ENCODE measurements at regions not wholly inside any gene's neighbourhood (a gene's known extent, or its start where the extent isn't known, plus 50 kb on each side); places are given as distances from the start of the nearest gene placed in this dataset.
"Not testable (repeated sequence)": the region's sequence is repeated elsewhere in the genome, so short reads cannot be mapped to it uniquely, and the experiment has no call there.

GRCh38 chrX:150239946-150240642 is 123.0 kb upstream of the MAMLD1 start:
- Mint-ChIP-seq H3K27me3 (no peaks in the 10 kb centered on the region), H3K36me3 (no peaks in the 10 kb centered on the region), H3K27ac (no peak overlapping the region), H3K4me1 (no peaks in the 10 kb centered on the region), H3K4me3 (no peak overlapping the region), H3K9me3 (no peaks in the 10 kb centered on the region)

- Mint-ChIP-seq H3K27me3 (no peaks in the 10 kb centered on the region), H3K4me3 (no peak overlapping the region), H3K4me1 (no peaks in the 10 kb centered on the region), H3K9me3 (no peaks in the 10 kb centered on the region), H3K27ac (no peak overlapping the region), H3K36me3 (no peaks in the 10 kb centered on the region)
These were observed 122.5 kb upstream of the MAMLD1 start for GRCh38 chrX:150240643-150240970.

GRCh38 chrX:150253959-150254620 is 109.0 kb upstream of the MAMLD1 start:
- Mint-ChIP-seq H3K27ac (no peak overlapping the region), H3K9me3 (no peaks in the 10 kb centered on the region), H3K4me3 (no peak overlapping the region), H3K4me1 (no peaks in the 10 kb centered on the region), H3K27me3 (no peaks in the 10 kb centered on the region), H3K36me3 (no peaks in the 10 kb centered on the region)

GRCh38 chrX:150254909-150255308 is 108.2 kb upstream of the MAMLD1 start:
- Mint-ChIP-seq H3K4me1 (no peaks in the 10 kb centered on the region), H3K27ac (no peak overlapping the region), H3K27me3 (no peaks in the 10 kb centered on the region), H3K4me3 (no peak overlapping the region), H3K36me3 (no peaks in the 10 kb centered on the region), H3K9me3 (no peaks in the 10 kb centered on the region)

- H3K9me3 Mint-ChIP-seq, result no peaks in the 10 kb centered on the region
- no peak overlapping the region for H3K27ac Mint-ChIP-seq
- H3K4me3 Mint-ChIP-seq, result no peak overlapping the region
- no peaks in the 10 kb centered on the region for H3K27me3 Mint-ChIP-seq
- H3K4me1 Mint-ChIP-seq, result no peaks in the 10 kb centered on the region
- no peaks in the 10 kb centered on the region for H3K36me3 Mint-ChIP-seq
These were observed 107.4 kb upstream of the MAMLD1 start for GRCh38 chrX:150255441-150256296.

- no peaks in the 10 kb centered on the region for H3K4me1 Mint-ChIP-seq
- no peaks in the 10 kb centered on the region for H3K36me3 Mint-ChIP-seq
- no peak overlapping the region for H3K4me3 Mint-ChIP-seq
- no peaks in the 10 kb centered on the region for H3K9me3 Mint-ChIP-seq
- H3K27me3 Mint-ChIP-seq, result no peaks in the 10 kb centered on the region
- no peak overlapping the region for H3K27ac Mint-ChIP-seq
These were observed 106.8 kb upstream of the MAMLD1 start for GRCh38 chrX:150256297-150256650.

GRCh38 chrX:150257353-150258175 is 105.6 kb upstream of the MAMLD1 start:
- no peak overlapping the region for H3K27ac Mint-ChIP-seq
- no peaks in the 10 kb centered on the region for H3K36me3 Mint-ChIP-seq
- no peaks in the 10 kb centered on the region for H3K27me3 Mint-ChIP-seq
- no peak overlapping the region for H3K4me3 Mint-ChIP-seq
- H3K9me3 Mint-ChIP-seq, result no peaks in the 10 kb centered on the region
- no peaks in the 10 kb centered on the region for H3K4me1 Mint-ChIP-seq

GRCh38 chrX:150258176-150258425 is 105.0 kb upstream of the MAMLD1 start:
- H3K36me3 Mint-ChIP-seq, result no peaks in the 10 kb centered on the region
- H3K9me3 Mint-ChIP-seq, result no peaks in the 10 kb centered on the region
- H3K4me3 Mint-ChIP-seq, result no peak overlapping the region
- H3K27ac Mint-ChIP-seq, result no peak overlapping the region
- H3K27me3 Mint-ChIP-seq, result no peaks in the 10 kb centered on the region
- H3K4me1 Mint-ChIP-seq, result no peaks in the 10 kb centered on the region

DNA sequence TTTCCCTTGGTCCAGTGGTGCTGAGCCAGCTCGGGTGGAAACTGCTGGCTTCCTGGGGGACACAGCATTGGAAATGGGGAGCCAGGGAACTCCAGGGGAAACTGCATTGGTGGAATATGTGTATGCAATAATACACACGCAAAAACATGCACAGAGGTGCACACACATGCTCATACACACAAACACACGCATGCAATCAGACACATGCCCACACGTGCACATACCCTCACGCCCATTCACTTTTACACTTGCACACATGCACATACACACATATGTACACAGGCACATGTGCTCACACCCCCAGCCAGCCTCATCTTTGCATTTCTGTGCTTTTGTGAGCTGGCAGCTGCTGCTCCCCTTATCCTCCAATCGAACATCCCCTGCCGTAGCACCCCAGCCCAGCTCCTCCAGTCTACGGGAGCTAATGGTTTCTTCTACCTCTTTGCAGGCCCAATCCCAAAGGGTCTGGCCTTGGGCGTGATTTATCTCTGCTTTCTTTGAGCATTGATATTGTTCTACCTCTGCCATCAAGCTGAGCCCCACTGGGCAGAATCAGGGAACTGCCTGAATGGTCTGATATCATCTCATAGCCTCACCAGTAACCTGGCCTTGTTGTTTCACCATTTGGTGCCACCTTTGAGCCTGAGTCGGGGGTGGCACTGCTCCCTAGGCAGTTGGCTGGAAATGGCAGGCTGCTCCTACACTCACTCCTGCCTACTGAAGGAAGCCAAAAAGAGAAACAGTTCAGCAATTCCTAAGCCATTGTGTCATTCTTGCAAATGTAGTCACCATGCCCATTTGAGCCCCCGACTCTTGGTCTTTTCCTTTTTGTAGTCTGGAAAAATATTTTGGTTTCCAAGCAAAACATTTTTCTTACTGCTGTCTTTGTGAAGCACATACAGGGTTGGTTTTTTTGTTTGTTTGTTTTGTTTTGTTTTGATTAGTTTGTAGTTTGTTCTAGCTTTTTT is 104.4 kb upstream of the MAMLD1 start:
- Mint-ChIP-seq H3K36me3 (no peaks in the 10 kb centered on the region), H3K27me3 (no peaks in the 10 kb centered on the region), H3K9me3 (no peaks in the 10 kb centered on the region), H3K4me3 (no peak overlapping the region), H3K4me1 (no peaks in the 10 kb centered on the region), H3K27ac (no peak overlapping the region)

DNA sequence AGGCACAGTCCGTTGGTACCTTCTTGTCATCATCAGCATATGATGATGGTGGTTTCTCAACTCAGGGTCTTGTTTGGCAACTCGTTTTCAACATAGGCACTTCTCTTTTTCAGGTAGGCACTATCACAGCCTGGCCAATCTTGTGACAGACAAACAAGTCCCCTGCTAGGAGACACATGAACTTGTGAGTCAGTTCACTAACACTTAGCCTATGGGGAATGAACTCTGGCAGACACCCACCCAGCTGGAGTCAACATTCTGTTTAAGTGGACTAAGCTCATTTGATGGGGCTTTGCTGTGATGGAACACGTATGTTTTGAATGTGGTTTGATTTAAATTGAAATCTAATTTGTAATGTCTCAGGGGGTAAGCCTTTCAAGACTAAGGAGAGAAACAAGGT is 100.7 kb upstream of the MAMLD1 start:
- Mint-ChIP-seq H3K9me3 (no peaks in the 10 kb centered on the region), H3K36me3 (no peaks in the 10 kb centered on the region), H3K4me3 (no peak overlapping the region), H3K27me3 (no peaks in the 10 kb centered on the region), H3K27ac (no peak overlapping the region), H3K4me1 (no peaks in the 10 kb centered on the region)

DNA sequence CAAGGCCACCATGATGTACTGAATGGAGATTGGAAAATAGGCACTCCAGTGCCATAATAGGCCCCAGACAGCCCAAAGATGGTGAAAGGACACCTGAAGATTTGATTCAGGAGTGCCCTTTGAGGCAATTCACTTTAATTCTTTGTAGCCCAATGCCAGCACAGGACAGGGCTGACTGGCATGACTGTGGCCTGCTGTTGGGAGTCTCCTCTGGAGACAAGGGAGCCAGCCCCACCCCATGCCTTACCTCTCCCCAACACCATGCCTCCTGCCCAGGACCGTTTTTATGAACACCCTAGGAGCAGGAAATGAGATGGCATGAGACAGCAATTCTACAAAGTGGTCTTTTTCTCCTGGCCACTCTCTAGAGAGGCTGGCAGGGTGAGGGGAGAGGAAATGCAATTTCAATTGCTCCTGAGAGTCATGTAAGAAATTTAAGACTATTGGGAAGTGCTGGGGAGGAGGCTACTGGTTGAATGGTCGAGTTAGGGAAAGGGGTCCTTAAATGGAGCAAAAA is 94.2 kb upstream of the MAMLD1 start:
- H3K27ac Mint-ChIP-seq, result no peak overlapping the region
- H3K9me3 Mint-ChIP-seq, result no peaks in the 10 kb centered on the region
- no peaks in the 10 kb centered on the region for H3K4me1 Mint-ChIP-seq
- no peak overlapping the region for H3K4me3 Mint-ChIP-seq
- no peaks in the 10 kb centered on the region for H3K27me3 Mint-ChIP-seq
- no peaks in the 10 kb centered on the region for H3K36me3 Mint-ChIP-seq

DNA sequence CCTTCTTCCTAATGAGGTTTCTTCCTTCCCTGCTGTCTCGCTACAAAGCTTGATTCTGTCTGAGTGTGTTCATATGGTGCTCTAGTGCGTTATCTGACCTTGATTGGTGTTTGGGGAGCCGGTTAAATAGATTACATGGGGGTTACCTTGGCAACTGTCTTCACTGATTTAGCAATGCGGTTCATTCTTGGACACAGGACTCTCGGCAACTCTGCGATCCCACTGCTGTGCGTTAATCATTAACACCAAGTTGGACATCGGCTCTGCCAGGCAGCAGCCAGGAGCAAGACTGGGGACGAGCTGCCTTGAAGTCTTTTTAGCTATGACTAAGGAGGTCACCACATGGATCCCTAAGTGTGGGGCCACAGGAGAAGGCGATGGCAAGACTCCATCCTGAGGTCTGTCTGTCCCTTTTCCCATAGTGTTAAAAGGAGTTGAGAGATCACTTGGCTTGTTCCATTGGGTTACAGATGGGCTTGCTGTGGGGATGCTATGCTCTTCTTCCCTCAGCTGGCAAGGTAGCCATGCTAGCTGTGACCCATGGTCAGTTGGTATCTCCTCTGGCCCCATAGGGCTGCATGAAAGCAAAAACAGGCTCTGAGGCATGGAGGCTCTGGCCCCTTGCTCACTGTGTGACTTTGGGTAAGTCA is 93.4 kb upstream of the MAMLD1 start:
- Mint-ChIP-seq H3K36me3 (no peaks in the 10 kb centered on the region), H3K27me3 (no peaks in the 10 kb centered on the region), H3K27ac (no peak overlapping the region)

GRCh38 chrX:150270622-150271021 is 92.5 kb upstream of the MAMLD1 start:
- Mint-ChIP-seq H3K27me3 (no peaks in the 10 kb centered on the region), H3K4me1 (no peaks in the 10 kb centered on the region), H3K4me3 (no peak overlapping the region), H3K9me3 (no peaks in the 10 kb centered on the region), H3K36me3 (no peaks in the 10 kb centered on the region), H3K27ac (no peak overlapping the region)

More for the DNA sequence above, 93.4 kb upstream of the MAMLD1 start:
- Mint-ChIP-seq H3K9me3 (no peaks in the 10 kb centered on the region), H3K4me1 (no peaks in the 10 kb centered on the region), H3K4me3 (no peak overlapping the region)

- H3K4me1 Mint-ChIP-seq, H3K9me3 Mint-ChIP-seq, H3K4me3 Mint-ChIP-seq, H3K36me3 Mint-ChIP-seq, H3K27me3 Mint-ChIP-seq, H3K27ac Mint-ChIP-seq: not testable (repeated sequence)
These were observed 89.4 kb upstream of the MAMLD1 start for GRCh38 chrX:150273575-150274294.

Measured in activated naive CD4-positive, alpha-beta T cell treated with anti-CD3 and anti-CD28 coated beads, Interleukin-2, amount 50 U/mL, for 24 hours (primary cell).